ENCODE measurements at regions not wholly inside any gene's neighbourhood (a gene's known extent, or its start where the extent isn't known, plus 50 kb on each side); places are given as distances from the start of the nearest gene placed in this dataset.

DNA sequence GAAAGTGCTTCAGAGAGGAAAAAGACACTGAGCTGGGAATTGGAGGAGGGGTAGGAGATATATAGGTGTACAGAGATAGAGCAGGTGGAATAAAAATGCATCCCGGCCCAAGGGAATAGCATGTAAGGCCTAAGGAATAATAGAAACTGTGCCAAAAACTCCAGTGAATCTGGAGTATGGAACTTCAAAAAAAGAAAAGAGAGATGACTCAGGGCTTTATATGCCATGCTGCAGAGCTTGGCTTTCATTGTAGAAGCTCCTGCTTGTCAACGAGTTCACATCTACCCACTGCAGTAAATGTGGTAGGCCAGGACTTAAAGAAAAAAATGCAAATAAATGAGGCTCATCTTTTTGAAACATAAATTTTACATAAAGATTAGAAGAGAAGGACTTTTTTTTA, 131.8 kb downstream of the MREG start:
- Histone ChIP-seq H3K36me3 (ENCODE audit: control insufficient read depth, insufficient read depth, low read length) (no peaks in the 10 kb centered on the region), H3K4me3 (ENCODE audit: low read length) (no peak overlapping the region), H3K27ac (ENCODE audit: low read length) (no peak overlapping the region), H3K9me3 (ENCODE audit: control insufficient read depth, insufficient read depth, low read length) (no peaks in the 10 kb centered on the region), H3K27me3 (ENCODE audit: control insufficient read depth, insufficient read depth, low read length) (no peaks in the 10 kb centered on the region), H3K4me1 (ENCODE audit: control insufficient read depth, insufficient read depth, low read length) (no peaks in the 10 kb centered on the region)
- ATAC-seq (no peak), DNase-seq (no peak)
- Mint-ChIP-seq H3K27me3 (ENCODE audit: low read depth in 2 of 2) (peaks cover 5 to 18% of the 10 kb centered on the region in 2 donors), H3K9me3 (no peaks in the 10 kb centered on the region), H3K36me3 (no peaks in the 10 kb centered on the region), H3K4me3 (no peak overlapping the region), H3K27ac (no peak overlapping the region), H3K4me1 (no peaks in the 10 kb centered on the region)
- 78% methylated on average over 2 of the region's 2 CpGs for WGBS (ENCODE audit: insufficient coverage)
- TF ChIP-seq, protein P1, sequence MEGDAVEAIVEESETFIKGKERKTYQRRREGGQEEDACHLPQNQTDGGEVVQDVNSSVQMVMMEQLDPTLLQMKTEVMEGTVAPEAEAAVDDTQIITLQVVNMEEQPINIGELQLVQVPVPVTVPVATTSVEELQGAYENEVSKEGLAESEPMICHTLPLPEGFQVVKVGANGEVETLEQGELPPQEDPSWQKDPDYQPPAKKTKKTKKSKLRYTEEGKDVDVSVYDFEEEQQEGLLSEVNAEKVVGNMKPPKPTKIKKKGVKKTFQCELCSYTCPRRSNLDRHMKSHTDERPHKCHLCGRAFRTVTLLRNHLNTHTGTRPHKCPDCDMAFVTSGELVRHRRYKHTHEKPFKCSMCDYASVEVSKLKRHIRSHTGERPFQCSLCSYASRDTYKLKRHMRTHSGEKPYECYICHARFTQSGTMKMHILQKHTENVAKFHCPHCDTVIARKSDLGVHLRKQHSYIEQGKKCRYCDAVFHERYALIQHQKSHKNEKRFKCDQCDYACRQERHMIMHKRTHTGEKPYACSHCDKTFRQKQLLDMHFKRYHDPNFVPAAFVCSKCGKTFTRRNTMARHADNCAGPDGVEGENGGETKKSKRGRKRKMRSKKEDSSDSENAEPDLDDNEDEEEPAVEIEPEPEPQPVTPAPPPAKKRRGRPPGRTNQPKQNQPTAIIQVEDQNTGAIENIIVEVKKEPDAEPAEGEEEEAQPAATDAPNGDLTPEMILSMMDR (IDR thresholded peaks at IDR 0.05), result no peak
- intact Hi-C loops (cut with micrococcal nuclease), result no loop called here

DNA sequence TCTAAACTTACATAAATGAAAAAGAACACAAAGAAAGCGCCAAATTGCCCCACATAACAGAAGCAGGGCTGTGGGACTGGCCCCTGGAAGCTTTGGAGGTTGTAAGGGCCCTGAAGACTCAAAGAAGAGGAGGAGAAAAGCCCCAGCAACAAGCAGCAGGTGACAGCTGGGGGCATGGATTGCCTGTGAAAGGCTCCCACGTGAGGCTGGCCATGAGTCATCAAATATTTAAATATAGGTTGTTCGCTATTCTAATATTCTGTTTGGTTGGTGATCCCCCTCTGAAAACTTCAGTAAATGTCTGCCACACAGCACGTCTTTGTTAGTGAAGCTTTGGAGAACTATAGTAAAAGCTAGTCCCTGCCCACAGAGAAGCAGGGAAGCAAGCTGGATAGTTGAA, 132.4 kb downstream of the MREG start:
- Mint-ChIP-seq H3K4me1 (no peaks in the 10 kb centered on the region), H3K36me3 (no peaks in the 10 kb centered on the region), H3K4me3 (no peak overlapping the region), H3K27ac (no peak overlapping the region), H3K27me3 (ENCODE audit: low read depth in 2 of 2) (peaks cover 5 to 19% of the 10 kb centered on the region in 2 donors), H3K9me3 (no peaks in the 10 kb centered on the region)
- DNase-seq (no peak), ATAC-seq (no peak)
- Histone ChIP-seq H3K4me1 (ENCODE audit: control insufficient read depth, insufficient read depth, low read length) (no peaks in the 10 kb centered on the region), H3K4me3 (ENCODE audit: low read length) (no peak overlapping the region), H3K9me3 (ENCODE audit: control insufficient read depth, insufficient read depth, low read length) (no peaks in the 10 kb centered on the region), H3K27ac (ENCODE audit: low read length) (no peak overlapping the region), H3K27me3 (ENCODE audit: control insufficient read depth, insufficient read depth, low read length) (no peaks in the 10 kb centered on the region), H3K36me3 (ENCODE audit: control insufficient read depth, insufficient read depth, low read length) (no peaks in the 10 kb centered on the region)
- intact Hi-C loops (cut with micrococcal nuclease), result no loop called here
- WGBS (ENCODE audit: insufficient coverage), result 62% methylated on average over 4 of the region's 4 CpGs
- TF ChIP-seq, protein P1 (IDR thresholded peaks at IDR 0.05), result no peak

DNA sequence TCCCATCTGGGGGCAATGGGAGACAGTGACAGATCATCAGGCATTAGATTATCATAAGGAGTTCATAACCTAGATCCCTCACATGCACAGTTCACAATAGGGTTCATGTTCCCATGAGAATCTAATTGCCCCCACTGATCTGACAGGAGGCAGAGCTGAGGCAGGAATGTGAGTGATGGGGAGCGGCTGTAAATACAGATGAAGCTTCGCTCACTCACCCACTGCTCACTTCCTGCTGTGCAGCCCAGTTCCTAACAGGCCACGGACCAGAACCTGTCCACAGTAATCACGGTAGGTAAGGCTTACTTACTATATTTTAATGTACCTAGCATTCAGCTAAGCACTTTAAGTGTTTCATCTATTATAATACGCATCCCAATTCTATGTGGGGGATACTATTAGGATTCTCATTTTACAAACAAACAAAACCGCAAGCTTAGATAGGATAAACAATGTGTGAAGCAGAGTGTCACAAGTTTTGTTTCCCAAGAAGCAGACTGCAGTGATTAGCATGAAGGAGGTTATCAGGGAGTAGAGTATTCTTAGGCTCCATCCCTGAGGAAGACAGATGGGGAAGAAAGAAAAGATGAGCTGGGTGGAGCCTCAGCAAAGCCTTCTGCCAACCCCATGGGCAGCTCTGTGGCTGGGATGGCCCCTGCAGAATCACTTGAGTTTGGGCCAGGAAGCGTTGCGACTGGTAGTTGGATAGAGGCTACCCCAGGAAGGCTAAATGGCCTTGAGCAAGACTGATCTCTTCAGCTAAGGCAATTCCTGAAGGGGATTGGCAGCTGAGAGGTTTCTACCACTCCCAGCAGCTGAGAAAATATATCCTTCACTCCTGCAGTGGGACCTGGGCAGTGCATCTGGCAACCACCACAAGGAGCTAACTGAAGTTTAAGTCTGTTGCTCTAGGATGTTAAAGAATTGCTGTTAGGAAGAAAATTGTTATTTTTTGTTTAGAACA, 133.1 kb downstream of the MREG start:
- no peaks in the 10 kb centered on the region for H3K4me1 ChIP-seq (ENCODE audit: control insufficient read depth, insufficient read depth, low read length)
- TF ChIP-seq, protein P1 (IDR thresholded peaks at IDR 0.05), result no peak
- H3K4me3 ChIP-seq (ENCODE audit: low read length), result no peak overlapping the region
- intact Hi-C loops (cut with micrococcal nuclease), result no loop called here
- H3K9me3 ChIP-seq (ENCODE audit: control insufficient read depth, insufficient read depth, low read length), result no peaks in the 10 kb centered on the region
- no peak for DNase-seq
- H3K4me1 Mint-ChIP-seq, result no peaks in the 10 kb centered on the region
- no peaks in the 10 kb centered on the region for H3K36me3 ChIP-seq (ENCODE audit: control insufficient read depth, insufficient read depth, low read length)
- WGBS (ENCODE audit: insufficient coverage), result 89% methylated on average over 6 of the region's 8 CpGs
- H3K9me3 Mint-ChIP-seq, result no peaks in the 10 kb centered on the region
- H3K4me3 Mint-ChIP-seq, result no peak overlapping the region
- peaks cover 9 to 26% of the 10 kb centered on the region in 2 donors for H3K27me3 Mint-ChIP-seq (ENCODE audit: low read depth in 2 of 2)
- no peaks in the 10 kb centered on the region for H3K36me3 Mint-ChIP-seq
- no peak for ATAC-seq
- no peak overlapping the region for H3K27ac Mint-ChIP-seq
- no peaks in the 10 kb centered on the region for H3K27me3 ChIP-seq (ENCODE audit: control insufficient read depth, insufficient read depth, low read length)
- no peak overlapping the region for H3K27ac ChIP-seq (ENCODE audit: low read length)

Data from natural killer cell (primary cell).